ENCODE measurements at regions not wholly inside any gene's neighbourhood (a gene's known extent, or its start where the extent isn't known, plus 50 kb on each side); places are given as distances from the start of the nearest gene placed in this dataset.
"Not testable (repeated sequence)": the region's sequence is repeated elsewhere in the genome, so short reads cannot be mapped to it uniquely, and the experiment has no call there.

DNA sequence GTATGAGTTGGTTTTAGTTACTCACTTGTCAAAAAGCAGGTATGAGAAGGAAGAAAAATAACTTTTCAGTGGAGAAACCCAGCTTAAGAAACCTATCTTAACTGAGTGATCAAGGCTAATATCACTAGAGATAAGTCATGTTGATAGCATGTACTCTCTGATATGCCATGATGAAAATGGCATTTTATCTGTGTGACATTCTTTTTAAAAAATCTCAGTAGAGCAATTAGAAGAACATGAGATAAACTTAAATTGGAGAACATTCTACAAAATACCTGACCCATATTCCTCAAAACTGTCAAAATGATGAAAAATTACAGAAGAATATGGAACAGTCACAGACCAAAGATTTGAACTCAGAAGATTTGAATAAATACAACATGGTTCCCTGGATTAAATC lies 912.4 kb upstream of the ATXN7L3B start:
- TF ChIP-seq, protein P1, sequence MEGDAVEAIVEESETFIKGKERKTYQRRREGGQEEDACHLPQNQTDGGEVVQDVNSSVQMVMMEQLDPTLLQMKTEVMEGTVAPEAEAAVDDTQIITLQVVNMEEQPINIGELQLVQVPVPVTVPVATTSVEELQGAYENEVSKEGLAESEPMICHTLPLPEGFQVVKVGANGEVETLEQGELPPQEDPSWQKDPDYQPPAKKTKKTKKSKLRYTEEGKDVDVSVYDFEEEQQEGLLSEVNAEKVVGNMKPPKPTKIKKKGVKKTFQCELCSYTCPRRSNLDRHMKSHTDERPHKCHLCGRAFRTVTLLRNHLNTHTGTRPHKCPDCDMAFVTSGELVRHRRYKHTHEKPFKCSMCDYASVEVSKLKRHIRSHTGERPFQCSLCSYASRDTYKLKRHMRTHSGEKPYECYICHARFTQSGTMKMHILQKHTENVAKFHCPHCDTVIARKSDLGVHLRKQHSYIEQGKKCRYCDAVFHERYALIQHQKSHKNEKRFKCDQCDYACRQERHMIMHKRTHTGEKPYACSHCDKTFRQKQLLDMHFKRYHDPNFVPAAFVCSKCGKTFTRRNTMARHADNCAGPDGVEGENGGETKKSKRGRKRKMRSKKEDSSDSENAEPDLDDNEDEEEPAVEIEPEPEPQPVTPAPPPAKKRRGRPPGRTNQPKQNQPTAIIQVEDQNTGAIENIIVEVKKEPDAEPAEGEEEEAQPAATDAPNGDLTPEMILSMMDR (IDR thresholded peaks at IDR 0.05; ENCODE audit: extremely low read depth, insufficient read depth, missing control alignments) = no peak
- in situ Hi-C loops (cut with MboI; ENCODE audit: low pct_unique_long_range_greater_than_20kb, low sequenced_read_pairs, unreplicated experiment) = no loop called here
- no peak for DNase-seq (ENCODE audit: low spot score)

DNA sequence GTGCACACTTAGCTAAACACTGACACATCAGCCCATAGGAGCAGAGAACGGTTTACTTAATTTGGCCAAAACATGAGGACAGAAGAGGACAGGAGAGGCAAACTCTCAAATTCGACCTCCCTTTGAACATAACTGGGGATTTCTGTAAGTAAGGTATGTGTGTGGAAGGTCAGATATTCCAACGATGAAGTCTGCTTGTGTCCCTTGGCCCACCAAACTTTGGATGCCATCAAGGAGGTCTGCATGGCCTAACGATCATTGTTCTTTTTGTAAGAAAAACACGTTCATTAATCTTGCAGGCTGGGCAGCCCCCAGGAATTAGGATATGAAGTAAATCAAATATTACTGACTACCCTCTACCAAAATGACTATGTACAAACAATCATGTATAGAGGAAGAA lies 908.5 kb upstream of the ATXN7L3B start:
- in situ Hi-C loops (cut with MboI; ENCODE audit: low pct_unique_long_range_greater_than_20kb, low sequenced_read_pairs, unreplicated experiment) = no loop called here
- TF ChIP-seq, protein P1 (IDR thresholded peaks at IDR 0.05; ENCODE audit: extremely low read depth, insufficient read depth, missing control alignments) = no peak
- no peak for DNase-seq (ENCODE audit: low spot score)

DNA sequence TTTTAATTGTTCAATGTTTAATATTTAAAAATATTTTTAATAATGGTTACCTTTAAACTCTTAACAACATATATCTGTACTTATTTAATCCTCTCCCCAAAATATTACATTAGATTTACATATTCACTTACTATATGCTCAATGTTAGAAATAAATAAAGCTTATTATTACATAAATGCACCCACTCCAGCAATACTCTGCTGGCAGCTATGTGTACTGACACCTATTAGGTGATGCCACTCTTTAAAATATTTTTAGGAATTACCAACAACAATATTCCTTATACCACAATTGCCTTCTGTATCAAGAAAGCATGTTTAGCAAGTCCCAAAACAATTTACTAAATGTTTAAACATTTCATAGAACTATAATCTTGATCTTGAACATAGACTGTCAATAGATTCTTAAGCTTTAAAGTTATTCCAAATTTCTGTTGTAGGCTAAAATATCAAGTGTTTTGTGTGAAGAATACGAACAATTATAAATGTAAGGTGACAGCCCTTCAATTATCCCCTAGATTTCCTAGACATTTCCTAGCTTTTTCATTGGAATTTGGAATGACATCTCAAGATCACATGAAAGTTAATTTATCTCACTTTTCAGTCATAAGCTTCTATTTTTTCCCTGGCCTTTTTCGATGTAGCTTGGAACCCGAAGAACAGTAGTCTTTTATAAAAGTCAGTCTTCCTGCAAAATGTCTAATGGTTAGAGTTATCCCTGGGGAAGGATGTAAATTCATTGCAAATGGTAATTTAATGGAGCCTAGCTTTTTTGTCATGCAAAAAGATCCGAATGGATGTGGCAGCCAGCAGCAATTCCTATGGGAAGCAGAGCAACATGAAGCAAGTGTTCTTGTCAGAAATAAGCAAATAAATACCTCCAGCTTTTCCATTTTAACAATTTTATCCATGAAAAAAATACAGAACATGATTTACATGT lies 907.5 kb upstream of the ATXN7L3B start:
- TF ChIP-seq, protein P1 (IDR thresholded peaks at IDR 0.05; ENCODE audit: extremely low read depth, insufficient read depth, missing control alignments) = no peak
- no peak for DNase-seq (ENCODE audit: low spot score)
- in situ Hi-C loops (cut with MboI; ENCODE audit: low pct_unique_long_range_greater_than_20kb, low sequenced_read_pairs, unreplicated experiment) = no loop called here

DNA sequence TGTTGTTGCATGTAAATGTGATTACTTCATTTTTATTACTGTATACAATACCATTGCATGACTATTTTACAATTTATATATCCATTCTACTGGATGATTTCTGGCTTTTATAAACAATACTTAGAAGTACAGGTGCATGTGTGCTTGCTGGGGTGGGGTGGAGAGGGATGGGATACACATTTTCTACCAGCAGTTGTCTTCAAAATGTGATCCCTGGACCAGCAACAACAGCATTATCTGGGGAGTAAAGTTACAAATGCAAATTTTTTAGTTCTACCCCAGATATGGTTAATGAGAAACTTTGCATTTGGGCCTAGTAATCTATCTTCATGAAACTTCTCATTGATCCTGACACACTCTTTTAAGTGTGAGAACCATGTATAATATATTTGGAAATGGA lies 905.4 kb upstream of the ATXN7L3B start:
- in situ Hi-C loops (cut with MboI; ENCODE audit: low pct_unique_long_range_greater_than_20kb, low sequenced_read_pairs, unreplicated experiment) = no loop called here

DNA sequence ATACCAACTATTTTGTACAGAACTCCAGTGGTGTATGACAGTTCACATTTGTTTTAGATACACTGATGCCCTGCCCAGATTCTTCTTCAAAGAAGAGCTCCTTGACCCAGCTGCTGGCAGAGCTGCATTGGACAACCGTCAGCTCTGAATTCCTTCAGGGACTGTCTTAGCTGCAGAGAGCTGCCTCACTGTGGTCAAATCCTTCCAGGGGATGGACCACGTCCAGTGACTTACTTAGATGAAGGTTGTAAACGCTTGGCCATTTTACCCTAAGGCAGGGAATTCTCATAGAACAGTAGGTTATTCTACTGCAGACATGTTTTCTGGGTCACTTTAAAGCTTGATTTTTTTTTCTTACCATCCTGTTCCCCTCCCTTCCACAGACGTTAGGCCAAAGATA lies 905.0 kb upstream of the ATXN7L3B start:
- in situ Hi-C loops (cut with MboI; ENCODE audit: low pct_unique_long_range_greater_than_20kb, low sequenced_read_pairs, unreplicated experiment) = no loop called here
- DNase-seq (ENCODE audit: low spot score) = no peak
- TF ChIP-seq, protein P1 (IDR thresholded peaks at IDR 0.05; ENCODE audit: extremely low read depth, insufficient read depth, missing control alignments) = no peak

More for the DNA sequence above, 905.4 kb upstream of the ATXN7L3B start:
- TF ChIP-seq, protein P1 (IDR thresholded peaks at IDR 0.05; ENCODE audit: extremely low read depth, insufficient read depth, missing control alignments) = no peak
- no peak for DNase-seq (ENCODE audit: low spot score)

DNA sequence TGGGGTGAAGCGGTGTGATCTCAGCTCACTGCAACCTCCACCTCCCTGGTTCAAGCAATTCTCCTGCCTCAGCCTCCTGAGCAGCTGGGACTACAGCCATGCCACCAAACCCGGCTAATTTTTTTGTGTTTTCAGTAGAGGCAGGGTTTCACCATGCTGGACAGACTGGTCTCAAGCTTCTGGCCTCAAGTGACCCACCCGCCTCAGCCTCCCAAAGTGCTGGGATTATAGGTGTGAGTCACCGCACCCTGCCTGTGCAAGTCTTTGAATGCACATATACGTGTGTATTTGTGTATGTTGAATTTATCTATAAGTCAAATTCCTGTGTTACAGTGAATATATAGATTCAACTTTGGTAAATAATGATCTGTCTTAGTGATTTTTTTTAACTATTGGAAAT lies 898.2 kb upstream of the ATXN7L3B start:
- in situ Hi-C loops (cut with MboI; ENCODE audit: low pct_unique_long_range_greater_than_20kb, low sequenced_read_pairs, unreplicated experiment); DNase-seq (ENCODE audit: low spot score): not testable (repeated sequence)

DNA sequence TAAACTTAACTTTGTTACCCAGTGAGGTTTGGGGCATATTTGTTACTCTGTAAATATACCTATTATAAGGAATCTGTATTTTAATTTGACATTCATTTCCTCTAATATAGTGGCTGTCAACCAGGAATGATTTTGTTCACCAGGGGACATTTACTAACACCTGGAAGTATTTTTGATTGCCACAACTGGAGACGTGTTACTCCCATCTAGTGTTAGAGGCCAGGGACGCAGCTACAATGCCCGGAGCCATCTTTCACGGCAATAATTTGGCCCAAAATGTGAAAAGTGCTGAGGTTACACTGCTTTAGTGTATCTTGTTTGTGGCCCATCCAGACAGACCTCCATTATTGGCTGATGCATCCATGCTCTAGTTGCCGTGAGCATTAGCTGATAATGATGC lies 881.3 kb upstream of the ATXN7L3B start:
- DNase-seq (ENCODE audit: low spot score) = no peak
- in situ Hi-C loops (cut with MboI; ENCODE audit: low pct_unique_long_range_greater_than_20kb, low sequenced_read_pairs, unreplicated experiment) = no loop called here
- TF ChIP-seq, protein P1 (IDR thresholded peaks at IDR 0.05; ENCODE audit: extremely low read depth, insufficient read depth, missing control alignments) = no peak

Data from GM13977 (cell line).